T47D (cell line): ENCODE measurements at regions not wholly inside any gene's neighbourhood (a gene's known extent, or its start where the extent isn't known, plus 50 kb on each side); places are given as distances from the start of the nearest gene placed in this dataset.

Experiments
- DNase-seq, 2 experiments: peaks; one replicate each; pipeline versions ENCODE4 v3.0.0 to v3.0.0-alpha.2; 2011 to 2012; ENCODE audit warnings: low read depth in 1 of 2, low spot score in 1 of 2
- JUND ChIP-seq: IDR thresholded peaks from 2 replicates; pipeline ENCODE4 v1.6.1; 2012; ENCODE audit warnings: low read depth
- in situ Hi-C: cut with HindIII; loops from 2 replicates; pipeline ENCODE4 v1.10.0; 2016; ENCODE audit warnings: low sequenced_read_pairs, low pct_unique_long_range_greater_than_20kb

GRCh38 chr15:47997195-47998080 lies 123.4 kb upstream of the SLC24A5 start:
- no peak for DNase-seq
- in situ Hi-C loops = no loop called here
- TF ChIP-seq JUND = no peak

DNA sequence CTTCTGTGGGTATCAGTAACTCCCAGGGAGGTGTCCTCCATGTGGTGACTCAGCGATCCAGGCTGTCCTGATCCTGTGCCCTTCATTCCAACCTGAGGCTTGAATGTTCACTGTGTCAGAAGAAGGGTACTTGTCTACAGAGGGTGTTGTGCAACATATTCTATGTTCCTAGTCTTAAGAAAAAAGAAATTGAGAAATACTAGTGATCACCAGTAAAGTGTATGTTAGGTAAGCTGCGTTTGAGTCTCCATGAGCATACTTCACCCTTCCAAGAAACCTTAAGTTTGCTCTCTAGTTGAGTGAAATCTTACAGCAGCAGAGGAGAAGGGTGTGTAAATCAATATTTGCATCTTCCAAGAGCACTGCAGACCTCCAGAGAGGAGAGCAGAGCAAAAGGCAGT lies 122.2 kb upstream of the SLC24A5 start:
- in situ Hi-C loops = no loop called here
- no peak for DNase-seq
- no peak for TF ChIP-seq JUND

DNA sequence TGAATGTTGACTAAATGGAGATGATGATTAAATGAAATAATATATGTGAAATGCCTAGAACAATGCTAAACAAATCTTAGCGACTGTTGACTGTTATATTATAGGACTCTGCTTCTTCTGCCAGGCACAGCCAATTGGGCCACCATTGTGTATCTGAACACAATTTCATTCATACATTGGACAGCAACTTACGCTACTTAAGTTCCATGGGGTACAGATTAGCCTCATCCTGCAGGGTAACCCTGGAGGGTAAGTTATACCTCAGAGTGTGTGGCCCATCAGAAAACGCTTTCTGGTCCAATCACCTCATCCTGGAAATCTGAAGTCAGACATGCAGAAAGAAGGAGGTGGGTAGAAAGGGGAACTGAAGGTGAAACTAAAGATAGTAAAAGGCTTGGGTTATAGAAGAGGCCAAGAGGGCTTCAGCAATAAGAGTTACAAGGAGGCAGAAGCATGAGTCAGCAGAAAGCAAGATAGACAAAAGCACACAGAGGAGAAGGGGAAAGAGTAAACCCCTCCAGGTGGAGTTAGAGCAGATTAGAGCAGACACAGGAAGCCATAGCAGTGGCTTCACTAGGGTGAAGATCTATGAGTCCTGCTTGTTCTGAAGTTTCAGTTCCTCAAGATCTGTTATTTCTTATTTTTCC lies 119.3 kb upstream of the SLC24A5 start:
- DNase-seq = no peak
- in situ Hi-C loops = no loop called here
- TF ChIP-seq JUND = no peak

DNA sequence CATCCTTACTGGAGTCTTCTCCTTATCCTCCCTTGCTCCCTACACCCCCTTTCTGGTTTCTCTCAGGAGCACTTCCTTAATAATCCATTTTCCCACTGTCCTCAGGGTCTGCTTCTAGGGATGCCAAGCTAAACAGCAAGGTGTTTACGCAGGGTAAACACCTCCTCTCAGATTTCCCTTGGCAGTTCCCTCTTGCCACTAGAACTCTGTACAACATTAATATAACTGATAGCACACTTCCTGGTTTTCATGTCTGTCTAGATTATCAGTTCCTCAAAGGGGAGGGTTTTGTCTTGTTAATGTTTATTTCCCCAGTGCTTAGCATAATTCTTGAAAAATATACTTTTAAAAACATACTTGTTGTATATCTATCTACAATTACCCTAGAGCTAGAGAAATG lies 118.0 kb upstream of the SLC24A5 start:
- no peak for DNase-seq
- in situ Hi-C loops = no loop called here
- no peak for TF ChIP-seq JUND

DNA sequence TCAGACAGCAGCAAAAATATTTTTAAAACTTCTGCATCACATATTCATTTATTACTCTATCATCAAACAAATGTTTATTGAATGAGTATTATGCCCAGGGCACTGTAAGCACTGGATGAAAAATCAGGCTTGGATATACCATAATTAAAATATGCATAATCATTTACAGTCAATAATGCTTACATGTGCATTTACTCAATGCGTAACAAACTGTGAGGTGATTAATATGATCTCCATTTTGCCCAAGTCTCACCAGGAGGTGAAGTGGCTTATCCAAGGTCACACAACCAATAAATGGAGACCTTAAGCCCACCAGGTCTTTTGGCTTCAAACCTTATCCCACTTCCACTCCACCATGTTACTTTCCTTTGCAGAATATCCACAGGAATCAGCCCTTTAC lies 117.3 kb upstream of the SLC24A5 start:
- DNase-seq = no peak
- no peak for TF ChIP-seq JUND
- in situ Hi-C loops = no loop called here

DNA sequence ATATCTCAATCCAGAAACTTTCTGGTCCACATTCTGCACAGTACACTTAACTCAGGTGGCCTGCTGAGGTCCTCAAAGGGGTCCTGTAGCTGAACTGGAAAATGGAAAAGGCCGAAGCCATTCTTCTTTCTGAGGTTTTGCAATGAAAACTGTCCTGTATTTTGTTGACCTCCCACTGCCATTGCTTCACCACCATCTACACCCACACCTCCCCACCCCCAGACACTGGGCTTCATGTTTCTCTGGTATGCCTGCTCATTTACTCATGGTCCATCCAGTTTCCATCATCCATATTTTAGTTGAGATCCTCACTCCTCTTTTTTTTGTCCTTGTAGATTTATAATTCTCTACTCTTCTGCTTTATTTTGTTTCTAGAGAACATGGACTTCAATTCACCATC lies 115.7 kb upstream of the SLC24A5 start:
- DNase-seq = no peak
- in situ Hi-C loops = no loop called here
- no peak for TF ChIP-seq JUND

DNA sequence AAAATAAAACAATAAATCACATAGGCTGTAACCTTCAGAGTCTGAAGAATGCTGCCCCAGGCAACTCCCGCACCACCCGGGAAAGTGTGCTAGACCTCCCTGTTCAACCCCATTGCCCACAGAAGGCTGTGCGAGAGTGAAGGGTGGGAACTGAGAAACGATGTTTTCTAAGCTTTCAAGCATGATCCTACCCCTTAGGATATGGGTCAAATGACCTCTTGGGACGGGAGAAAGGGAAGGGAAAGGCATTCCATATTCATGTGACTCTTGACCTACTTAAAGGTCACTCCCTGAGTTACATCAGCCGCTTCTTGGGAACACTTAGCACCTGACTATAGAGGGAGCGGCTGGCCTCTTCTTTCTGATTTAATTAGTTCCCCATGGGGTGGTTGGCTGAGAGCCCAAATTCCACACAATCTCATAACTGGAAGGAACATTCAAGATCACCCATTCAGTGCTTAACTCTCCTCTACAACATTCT lies 114.7 kb upstream of the SLC24A5 start:
- TF ChIP-seq JUND = no peak
- DNase-seq = no peak
- in situ Hi-C loops = no loop called here

- in situ Hi-C loops = no loop called here
- TF ChIP-seq JUND = no peak
- no peak for DNase-seq
Observed at GRCh38 chr15:48010316-48010715, 110.5 kb upstream of the SLC24A5 start.

GRCh38 chr15:48012191-48012590 lies 108.6 kb upstream of the SLC24A5 start:
- in situ Hi-C loops = no loop called here
- DNase-seq = no peak
- TF ChIP-seq JUND = no peak

- TF ChIP-seq JUND = no peak
- no peak for DNase-seq
- in situ Hi-C loops = no loop called here
Observed at GRCh38 chr15:48016865-48017264, 103.9 kb upstream of the SLC24A5 start.

DNA sequence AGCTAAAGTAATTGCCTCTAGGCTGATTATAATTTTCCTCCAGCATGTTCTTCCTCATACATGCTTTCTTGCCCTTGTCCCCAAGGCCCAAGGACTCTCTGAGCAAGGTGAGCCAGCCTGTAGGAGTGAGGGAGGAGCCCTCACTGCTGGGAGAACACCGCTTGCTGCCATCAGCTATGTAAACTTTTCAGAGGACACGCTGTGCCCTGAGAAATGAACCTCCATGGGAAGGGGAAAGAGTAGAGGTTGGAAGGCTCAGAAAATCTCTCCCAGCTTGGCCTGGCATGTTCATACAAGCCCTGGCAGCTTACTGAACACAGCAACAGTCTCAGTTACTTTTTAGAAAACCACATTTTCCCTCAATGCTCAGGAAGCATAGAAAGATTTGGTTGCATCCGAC lies 103.0 kb upstream of the SLC24A5 start:
- DNase-seq = no peak
- in situ Hi-C loops = no loop called here
- no peak for TF ChIP-seq JUND

GRCh38 chr15:48020166-48020565 lies 100.6 kb upstream of the SLC24A5 start:
- TF ChIP-seq JUND = no peak
- no peak for DNase-seq
- in situ Hi-C loops = no loop called here

DNA sequence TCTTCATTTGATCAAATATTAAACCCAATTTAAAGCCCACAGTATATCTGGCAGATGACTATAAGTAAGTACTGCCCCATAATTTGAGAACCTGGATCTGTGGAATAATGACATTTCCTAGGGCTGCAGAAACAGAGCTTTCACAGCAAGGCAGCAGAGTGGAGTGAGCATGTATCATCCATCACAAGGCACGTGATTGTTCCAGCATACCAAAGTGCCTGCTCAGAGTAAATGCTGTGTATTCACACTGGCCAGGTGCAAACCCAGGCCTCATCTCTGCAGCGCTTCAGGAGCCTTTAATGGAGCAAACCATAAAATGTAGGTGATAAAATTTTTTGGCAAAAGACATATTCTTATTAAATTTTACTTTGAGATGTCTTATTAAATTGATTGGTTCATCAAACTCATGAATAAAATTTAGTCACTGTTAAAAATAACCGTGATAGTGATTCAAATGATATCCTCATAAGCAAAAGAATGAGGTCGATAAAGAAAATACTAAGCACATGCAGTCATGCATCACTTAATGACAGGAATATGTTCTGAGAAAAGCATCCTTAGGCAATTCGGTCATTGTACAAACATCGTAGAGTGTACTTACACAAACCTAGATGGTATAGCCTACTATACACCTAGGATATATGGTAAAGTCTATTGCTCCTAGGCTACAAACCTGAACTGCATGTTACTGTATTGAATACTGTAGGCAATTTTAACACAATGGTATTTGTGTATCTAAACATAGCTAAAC lies 99.3 kb upstream of the SLC24A5 start:
- in situ Hi-C loops = no loop called here
- TF ChIP-seq JUND = no peak
- peak in 1 of 2 experiments; percentile 5 for DNase-seq
